Gastroesophageal sphincter (tissue), 3 donors: ENCODE measurements at regions not wholly inside any gene's neighbourhood (a gene's known extent, or its start where the extent isn't known, plus 50 kb on each side); places are given as distances from the start of the nearest gene placed in this dataset.

Experiments used
- POLR2AphosphoS5 ChIP-seq: sonication (generic); formaldehyde crosslinking; IDR thresholded peaks from one replicate; pipeline ENCODE4 v1.6.1; 2017; ENCODE audit warnings: antibody characterized with exemption
- TF ChIP-seq, protein P1 (sequence below), 4 experiments: fragments of 200-600 bp in 2 of 4; fragments of 450-650 bp in 2 of 4; sonication (generic) in 1 of 4; IDR thresholded peaks; one replicate each; pipeline ENCODE4 v1.5.1; 2017 to 2019; ENCODE audit warnings: antibody characterized with exemption in 4 of 4, mild to moderate bottlenecking in 2 of 4, moderate library complexity in 2 of 4

DNA sequence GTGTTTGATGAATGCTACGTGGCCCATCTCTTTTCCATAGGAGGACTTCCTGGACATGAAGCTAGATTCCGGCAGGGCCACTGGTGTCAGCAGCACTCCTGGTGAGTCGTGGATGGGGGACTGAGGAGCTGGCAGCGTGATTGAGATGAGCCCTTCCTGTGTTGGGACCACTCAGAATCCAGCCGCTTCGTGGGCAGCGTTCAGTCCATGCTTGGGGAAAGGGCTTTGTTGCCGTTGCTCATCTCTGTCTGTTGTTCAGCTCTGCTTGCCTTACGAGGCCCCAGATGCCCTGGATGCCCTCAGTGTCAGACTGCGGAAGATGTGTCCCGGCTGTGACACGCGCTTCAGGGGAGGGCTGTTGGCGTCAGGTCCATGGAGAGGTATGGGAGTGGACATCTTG is 127.1 kb upstream of the RTL1 start:
- TF ChIP-seq, protein P1, sequence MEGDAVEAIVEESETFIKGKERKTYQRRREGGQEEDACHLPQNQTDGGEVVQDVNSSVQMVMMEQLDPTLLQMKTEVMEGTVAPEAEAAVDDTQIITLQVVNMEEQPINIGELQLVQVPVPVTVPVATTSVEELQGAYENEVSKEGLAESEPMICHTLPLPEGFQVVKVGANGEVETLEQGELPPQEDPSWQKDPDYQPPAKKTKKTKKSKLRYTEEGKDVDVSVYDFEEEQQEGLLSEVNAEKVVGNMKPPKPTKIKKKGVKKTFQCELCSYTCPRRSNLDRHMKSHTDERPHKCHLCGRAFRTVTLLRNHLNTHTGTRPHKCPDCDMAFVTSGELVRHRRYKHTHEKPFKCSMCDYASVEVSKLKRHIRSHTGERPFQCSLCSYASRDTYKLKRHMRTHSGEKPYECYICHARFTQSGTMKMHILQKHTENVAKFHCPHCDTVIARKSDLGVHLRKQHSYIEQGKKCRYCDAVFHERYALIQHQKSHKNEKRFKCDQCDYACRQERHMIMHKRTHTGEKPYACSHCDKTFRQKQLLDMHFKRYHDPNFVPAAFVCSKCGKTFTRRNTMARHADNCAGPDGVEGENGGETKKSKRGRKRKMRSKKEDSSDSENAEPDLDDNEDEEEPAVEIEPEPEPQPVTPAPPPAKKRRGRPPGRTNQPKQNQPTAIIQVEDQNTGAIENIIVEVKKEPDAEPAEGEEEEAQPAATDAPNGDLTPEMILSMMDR (IDR thresholded peaks at IDR 0.05) = no peak
- no peak for TF ChIP-seq POLR2AphosphoS5
